Activated naive CD4-positive, alpha-beta T cell (primary cell): ENCODE measurements at regions not wholly inside any gene's neighbourhood (a gene's known extent, or its start where the extent isn't known, plus 50 kb on each side); places are given as distances from the start of the nearest gene placed in this dataset.
"Not testable (repeated sequence)": the region's sequence is repeated elsewhere in the genome, so short reads cannot be mapped to it uniquely, and the experiment has no call there.

Experiments
- DNase-seq, 4 experiments: peaks; one replicate each; lab custom pipeline; 2025; lab: John Stamatoyannopoulos, UW

DNA sequence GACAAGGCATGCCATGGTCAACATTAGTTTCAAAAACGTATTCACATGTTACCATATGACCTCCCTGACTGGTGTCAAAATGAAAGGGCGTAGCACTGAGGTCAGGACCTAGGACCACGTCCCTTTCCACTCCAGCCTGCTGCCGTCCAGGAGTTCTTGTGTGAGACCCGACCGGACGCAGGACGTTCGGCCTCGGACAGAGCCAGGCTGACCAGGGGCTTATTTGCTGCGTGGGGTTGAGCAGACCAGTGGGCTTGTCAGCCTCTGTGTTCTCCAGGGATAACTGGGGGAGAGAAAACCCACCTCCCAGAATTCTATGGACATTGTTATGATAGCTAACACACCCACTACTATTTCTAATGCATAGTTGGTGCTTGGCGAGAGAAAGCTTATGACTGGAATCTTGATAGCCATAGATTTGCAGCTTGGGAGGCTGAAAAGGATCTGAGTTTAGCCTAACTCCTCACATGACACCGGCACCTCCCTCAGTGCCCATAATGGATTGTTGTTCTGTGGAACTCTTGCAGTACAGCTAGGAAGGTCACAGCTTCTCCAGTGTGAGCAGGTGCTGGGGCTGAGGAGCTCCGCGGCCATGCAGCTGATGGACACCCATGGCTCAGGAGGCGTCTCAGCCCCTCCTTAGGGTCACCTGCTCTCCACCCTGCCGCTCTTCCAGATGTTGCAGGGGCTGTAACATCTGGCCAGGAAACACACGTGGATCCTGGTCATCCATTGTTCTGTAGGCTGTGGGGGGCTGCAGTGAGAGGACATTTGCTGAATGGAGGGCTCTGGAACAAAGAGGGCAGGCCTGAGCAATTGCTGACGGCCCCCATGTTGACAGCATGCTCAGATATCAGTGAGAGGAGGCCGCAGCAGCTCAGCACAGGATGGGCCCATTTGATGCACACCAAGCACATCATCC, 368.4 kb downstream of the IRX2 start:
- DNase-seq = no peak

DNA sequence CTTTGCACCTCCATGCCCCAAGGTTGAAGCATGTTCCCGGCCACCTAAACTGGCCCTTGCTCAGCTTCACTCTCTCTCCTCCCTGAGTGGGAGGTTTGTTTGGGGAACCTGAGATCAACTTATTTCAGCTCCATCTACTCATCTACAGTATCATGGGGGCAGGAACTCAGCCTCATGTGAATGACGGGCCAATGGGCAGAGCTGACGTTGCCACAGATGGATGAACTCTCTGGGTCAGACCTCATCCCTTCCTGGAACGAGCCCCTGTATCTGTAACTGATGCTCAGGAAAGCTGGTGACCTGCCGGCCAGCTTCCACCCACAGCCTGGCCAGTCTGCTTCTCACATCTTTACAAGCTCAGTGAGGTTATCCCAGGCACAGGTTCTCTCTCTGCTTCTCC, 369.6 kb downstream of the IRX2 start:
- no peak for DNase-seq

DNA sequence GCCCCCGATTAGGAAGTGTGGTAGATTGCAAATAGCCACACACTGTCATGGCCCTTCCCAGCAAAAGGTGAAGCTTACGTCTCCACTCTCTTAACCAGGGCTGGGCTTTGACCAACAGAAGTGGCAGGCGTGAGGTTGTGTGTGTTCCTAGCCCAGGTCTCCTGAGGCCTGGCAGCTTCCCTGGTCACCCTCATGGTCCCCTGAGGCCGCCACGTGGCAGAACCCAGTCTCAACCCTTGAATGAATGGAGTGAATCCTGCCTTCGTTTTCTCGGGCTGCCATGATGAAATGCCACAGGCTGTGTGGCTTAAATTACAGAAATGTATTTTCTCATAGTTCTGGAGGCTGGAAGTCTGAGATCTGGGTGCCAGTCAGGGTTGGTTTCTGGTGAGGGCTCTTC, 370.4 kb downstream of the IRX2 start:
- DNase-seq = no peak

DNA sequence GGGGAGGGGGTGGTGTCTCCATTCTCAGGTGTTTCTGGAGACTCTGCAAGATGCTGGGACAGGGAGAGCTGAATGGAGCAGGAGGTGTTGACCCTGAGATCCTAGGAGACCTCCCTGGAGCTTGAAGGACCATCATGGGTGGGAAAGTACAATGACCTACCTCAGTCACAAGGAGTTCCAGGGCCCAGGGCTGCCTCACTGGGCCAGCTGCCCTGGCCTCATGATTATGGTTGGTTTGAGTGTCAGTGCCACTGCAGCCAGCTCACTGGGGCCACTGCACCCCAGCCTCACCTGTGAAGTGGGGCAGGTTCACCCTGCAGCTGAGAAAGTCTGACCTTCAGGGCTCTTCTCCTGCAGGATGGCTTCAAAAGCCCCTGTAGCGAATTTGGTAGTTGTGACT, 372.5 kb downstream of the IRX2 start:
- no peak for DNase-seq

DNA sequence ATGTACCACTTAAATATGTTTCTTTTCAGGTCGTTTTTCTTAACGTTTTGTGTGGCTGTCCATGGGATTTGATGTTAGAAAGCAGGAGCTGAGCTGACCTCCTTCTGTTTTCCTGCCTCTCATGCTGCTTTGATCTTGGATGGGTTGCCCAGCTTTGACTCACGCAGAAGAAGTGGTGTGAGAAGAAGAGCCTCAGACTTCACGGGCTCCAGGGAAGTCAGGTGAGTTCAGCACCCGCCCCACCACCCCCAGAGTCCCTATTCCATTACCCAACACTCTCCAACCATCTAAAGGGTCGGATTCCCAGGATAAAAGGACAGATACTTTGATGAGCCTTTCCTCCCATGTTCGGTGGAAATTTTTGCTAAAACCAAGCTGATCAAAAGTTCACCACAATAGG, 373.4 kb downstream of the IRX2 start:
- no peak for DNase-seq

DNA sequence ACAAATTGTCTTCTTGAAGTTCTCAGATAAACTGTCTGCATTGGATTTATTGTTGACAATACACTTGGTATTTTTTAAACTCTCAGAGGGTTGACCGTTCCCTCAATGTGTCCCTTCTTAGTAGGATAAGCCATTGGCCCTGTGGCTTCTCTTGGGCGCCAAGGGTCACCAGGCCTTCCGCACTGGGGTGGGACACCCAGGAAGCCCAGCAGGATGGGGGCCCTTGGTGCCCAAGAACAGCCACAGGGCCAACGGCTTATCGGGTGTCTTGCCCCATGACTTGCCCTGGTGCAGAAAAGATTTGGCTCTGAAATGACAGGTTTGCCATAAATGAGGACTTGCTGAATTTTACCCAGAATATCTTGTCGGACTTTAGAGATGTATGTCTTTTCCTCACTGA, 375.0 kb downstream of the IRX2 start:
- DNase-seq = no peak

DNA sequence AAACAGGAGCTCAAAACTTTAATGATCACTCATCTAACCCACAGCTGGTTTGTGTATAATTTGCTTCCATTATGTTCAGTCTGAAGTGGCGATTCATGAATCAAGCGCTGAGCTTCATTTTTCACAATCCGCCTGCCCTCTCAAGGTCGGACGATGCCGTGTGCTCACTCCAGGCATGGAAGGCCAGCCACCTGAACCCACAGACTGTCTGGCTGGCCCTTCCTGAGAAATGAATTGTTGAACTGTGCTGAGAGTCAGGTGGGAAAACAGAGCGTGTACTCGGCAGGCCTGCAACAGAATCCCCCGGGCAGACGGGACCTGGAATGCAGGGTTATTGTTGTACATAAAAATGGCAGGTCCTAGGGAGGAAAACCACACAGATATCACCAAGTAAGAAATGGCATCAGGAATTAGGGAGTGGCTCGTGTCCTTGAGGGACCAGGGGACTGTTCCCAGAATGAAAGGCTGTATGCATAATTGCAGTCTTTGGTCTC, 375.7 kb downstream of the IRX2 start:
- DNase-seq = no peak

DNA sequence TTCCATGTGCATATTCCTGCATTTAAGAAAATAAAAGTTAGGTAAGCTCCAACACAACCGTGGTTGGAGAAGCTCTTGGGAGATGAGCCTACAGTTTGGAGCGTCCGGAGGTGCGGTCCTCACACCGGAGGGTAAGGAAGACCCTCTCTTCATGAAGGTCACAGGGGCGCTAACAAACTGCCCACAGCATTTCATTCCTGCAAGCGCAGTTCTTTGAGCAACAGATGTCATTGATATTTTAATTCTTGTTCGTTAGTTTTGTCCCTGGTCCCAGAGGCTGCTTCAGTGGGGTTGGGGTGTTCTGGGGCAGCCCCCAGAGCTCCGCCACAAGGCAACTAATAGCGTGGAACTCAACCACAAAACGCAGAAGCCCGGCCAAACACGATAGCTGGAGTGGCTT, 376.2 kb downstream of the IRX2 start:
- no peak for DNase-seq

DNA sequence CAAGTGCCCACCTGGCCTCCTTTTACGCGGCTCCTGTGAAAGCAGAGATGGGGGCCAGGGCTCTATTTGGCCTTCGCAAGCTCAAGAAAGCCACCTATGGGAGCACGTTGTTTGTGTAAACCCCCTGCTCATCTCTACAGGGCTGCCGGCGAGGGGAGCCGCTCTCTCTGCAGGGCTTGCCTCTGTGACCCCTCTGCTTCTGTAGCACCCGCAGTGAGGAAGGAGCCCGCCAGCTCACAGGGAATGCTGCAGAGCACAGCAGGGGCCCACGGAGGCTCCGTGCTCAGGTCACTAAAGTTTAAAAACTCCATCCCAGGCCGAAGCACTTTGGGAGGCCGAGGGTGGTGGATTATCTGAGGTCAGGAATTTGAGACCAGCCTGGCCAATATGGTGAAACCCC, 376.8 kb downstream of the IRX2 start:
- DNase-seq = no peak

DNA sequence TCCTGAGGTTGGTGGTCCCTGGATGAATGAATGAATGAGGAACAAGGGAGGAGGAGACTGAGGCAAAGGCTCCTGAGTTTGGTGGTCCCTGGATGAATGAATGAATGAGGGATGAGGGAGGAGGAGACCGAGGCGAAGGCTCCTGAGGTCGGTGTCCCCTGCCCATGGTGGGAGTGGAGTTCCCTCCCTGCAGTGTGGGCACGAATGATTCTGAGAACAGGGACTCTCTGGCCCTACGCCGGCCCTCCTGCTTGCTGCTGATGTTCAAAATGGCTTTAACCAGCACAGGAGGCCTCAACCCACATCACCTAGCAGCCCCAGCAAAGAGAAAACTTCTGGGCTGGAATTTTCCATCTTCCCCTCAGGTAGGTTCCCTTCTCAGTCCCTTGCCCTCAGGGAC, 377.8 kb downstream of the IRX2 start:
- DNase-seq = no peak

DNA sequence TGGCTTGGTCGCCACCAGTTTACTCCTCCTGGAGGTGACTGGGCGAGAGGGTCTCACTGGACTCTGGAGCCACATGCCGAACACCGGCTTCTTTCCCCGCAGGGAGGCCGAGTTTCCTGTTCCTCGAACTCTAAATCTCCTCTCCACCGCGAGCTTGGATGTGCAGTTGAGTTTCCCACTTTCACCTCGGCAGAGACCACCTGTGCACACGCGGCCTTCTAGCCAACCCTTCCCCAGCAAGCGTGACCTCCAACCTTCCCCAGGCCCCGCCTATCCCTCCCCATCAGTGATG, 380.1 kb downstream of the IRX2 start:
- DNase-seq = no peak

DNA sequence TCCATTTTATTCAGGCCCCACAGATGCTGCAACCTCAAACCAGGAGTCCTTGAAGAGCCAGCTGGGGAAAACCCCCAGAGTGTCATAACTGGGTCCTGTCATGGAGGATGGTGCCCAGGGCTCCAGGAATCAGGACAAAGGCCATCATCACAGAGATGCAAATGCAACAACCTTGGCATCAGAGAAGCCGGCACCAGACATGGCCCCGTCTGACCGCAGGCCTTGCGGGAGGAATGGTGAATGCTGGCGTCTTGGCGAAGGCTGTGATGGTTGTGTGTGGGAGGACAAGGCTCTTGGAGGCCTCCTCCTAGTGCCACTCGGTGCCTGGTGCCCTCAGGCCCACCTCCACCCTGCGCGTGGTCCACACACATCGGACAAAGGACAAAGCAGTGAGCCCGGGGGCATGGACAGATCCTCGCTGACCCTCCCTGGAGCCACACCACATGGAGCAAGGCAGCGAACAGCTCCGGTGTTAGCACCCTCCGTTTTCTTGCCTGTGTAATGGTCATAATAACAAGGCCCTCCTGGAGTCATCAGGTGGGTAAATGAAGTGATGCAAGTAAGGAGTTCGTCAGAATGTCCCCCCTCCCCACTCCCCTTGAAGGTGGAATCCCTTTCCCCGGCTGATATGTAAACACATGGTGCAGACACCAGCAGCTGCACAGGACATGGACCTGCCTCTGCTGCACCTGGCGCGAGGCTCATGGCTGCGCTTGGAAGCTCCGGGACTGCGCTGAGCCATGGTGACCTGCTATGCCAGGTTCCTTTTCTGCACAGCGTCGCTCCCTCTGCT, 380.7 kb downstream of the IRX2 start:
- DNase-seq = no peak

DNA sequence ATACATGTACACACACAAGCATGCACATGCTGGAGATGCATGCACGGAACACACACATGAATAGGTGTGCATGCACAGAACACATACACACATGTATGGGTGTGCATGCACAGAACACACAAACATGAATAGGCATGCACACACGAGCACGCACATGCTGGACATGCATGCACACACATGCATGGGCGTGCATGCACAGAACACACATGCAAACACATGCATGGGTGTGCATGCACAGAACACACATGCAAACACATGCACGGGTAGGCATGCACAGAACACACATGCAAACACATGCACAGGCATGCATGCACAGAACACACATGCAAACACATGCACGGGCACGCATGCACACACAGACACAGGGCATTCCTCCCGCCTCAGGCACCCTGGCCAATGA, 382.3 kb downstream of the IRX2 start:
- no peak for DNase-seq

DNA sequence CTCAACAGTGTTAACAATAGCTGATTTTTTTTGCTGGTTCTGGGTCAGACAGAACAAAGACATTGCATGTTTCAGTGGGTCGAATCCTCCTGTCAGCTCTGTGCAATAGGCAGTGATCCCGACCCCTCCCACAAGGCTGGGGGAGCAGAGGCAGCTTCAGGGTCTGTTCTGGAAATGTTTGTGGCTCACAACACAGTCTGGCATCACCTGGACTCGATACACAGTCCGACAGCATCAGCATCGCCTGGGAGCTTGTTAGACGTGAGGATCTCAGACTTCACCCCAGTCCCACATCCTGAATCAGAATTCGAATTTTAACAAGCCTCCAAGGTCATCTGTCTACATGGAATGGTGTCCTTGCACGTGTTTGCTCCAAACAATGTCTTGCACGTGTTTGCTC, 384.7 kb downstream of the IRX2 start:
- no peak for DNase-seq

DNA sequence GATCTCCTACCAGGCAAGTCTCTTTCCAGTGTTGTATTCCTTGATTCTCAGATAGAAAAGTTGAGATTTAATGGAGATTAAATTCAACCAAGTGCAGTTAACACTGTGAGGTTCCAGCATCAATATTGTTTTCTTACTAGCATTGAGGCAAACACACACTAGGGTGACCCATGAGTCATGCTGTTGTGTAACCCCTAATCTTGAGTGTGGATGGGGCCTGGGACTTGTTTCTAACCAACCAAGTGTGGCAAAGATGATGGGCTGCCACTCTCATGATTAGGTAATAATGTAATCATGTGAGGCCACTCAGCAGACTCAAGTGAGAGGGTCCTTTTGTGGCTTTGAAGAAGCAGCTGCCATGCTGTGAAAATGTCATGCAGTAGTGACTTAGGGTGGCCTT, 394.2 kb downstream of the IRX2 start:
- no peak for DNase-seq

DNA sequence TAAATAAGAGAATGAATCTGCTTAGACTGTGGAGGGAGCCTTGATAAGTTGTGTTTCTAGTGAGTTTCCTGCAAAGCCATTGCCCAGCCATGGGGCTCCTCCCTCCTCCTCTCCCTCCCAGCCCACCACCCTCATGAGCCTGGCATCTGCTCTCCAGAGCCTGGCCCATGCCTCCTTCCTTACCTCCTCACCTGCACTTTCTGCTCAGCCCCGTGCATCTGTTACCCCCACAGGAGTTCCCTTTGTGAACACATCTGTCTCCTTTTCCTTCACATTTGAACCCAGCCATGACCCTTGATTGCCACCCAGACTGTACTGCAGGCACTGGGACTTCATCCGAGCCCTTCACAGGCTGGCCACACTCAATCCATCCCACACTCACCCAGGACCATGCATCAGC, 395.6 kb downstream of the IRX2 start:
- no peak for DNase-seq

DNA sequence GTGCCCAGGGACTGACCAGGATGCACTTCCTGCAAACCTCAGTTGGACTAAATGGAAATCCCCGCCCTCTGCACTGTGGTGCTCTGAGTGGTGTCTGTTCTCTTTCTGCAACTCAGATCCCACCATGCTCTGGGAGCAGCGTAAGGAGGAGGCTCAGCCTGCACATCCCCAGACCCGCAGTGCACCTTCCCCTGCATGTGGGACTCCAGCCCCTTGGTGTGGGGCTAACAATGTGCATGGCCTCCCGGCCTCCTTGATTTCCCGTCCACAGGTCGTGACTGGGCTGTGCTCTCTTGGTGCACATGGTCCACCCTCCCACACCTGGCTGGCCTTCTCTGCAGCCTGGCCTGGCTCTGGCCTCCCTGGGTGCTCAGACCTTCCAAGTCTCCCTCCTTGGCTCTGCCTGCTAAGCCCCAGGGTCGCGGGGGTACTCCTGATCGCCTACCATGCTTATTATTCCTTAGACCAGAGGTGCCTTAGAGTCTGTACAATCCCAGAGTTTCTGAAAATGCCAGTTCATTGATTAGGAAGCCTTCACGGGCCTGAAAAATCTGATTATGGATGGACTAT, 397.5 kb downstream of the IRX2 start:
- DNase-seq = no peak

DNA sequence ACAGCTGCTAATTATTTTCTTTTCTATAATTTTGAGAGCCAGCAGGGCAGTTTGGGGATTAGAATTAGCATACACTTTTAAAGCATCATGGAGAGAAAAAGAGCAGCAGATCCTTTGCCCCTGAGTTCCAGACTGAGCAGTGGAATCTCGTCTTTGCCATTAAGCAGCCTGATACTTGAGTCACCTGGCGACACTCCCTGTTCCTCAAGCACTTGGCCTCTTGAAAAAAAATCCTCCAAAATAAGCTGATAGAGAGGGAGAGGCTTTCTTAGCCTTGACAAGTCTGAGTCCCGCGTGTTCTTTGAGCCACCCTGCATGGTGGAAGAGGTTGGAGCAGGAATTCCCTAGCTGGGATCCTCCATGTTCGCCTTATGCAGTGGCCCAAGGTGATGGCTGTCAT, 398.3 kb downstream of the IRX2 start:
- DNase-seq = no peak

DNA sequence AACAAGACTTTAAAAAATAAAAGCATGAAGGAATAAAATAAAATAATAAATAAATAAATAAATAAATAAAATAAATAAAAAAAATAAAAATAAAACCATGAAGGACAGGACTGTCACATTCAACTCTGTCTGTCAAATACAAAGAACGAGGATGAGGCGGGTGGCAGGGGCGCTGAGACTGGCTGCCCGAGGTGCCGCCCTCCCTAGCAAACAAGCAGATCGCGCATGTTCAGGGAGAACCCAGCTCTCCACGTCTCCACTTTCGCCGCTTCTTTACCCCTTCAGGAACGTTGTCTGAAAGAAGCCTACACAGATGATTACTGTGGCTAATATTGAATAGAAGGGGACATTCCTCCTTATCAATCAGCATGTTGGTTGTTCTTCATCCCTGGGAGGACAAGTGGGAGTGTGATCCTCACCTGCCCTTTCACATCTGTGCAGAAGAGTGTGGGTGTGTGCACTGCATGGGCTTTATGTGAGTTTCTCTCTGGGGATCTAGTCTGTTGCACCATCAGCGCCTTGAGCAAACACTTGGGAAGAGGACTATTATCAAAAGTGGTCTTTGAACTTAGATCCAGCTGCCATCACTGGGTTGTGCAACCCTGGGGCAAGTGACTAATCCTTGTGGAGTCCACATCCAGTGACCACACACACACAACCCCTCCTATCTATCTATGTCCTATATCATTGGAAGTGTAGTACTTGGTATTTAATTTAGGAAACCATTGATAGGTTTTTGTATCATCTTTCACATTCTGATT, 399.2 kb downstream of the IRX2 start:
- no peak for DNase-seq

DNA sequence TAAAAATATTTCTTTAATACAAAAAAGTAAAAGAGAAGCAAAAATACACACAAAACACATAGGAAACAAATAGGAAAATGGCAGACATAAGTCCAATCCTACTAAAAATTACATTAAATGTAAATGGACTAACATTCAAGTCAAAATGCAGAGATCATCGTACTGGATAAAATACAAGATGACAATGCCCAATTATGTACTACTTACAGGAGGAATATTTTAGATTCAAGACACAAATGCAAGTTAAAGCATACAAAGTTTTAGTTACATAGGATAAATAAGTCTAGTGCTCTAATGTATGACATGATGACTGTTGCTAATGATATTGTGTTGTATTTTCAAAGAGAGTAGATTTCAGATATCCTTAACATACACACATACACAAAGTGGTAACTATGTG, 401.7 kb downstream of the IRX2 start:
- not testable (repeated sequence) for DNase-seq

DNA sequence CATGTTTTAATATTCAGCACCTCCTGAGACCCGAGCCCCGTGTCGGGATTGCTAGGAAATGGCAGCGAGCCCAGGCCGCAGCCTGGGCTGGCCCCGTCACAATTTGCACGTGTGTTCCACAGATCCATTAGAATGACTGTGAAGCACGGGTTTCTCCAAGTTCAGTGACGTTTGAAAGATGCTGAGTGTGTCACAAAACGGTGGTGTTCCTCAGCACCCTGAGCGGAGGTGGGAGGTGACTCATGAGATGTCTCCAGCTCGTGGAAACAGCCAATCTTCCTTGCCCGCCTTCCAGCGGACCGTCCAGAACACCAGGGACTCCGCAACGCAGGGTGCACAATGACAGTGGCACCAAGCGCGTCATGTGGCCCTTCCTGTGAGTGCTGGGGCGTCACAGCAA, 412.8 kb downstream of the IRX2 start:
- no peak for DNase-seq
